SK-N-MC (cell line): ENCODE measurements at regions not wholly inside any gene's neighbourhood (a gene's known extent, or its start where the extent isn't known, plus 50 kb on each side); places are given as distances from the start of the nearest gene placed in this dataset.

Experiments
- DNase-seq: peaks from one replicate; pipeline ENCODE4 v3.0.0-alpha.2; 2011; ENCODE audit warnings: low read depth, low spot score
- H3K27ac ChIP-seq: fragments of 200-600 bp; sonication (generic); 2 replicates; pipeline ENCODE4 v1.5.1; 2016; ENCODE audit warnings: mixed run types
- H3K36me3 ChIP-seq: fragments of 200-600 bp; sonication (generic); 2 replicates; pipeline ENCODE4 v1.6.1; 2017; ENCODE audit warnings: antibody characterized with exemption, low read length, mixed read lengths; ENCODE audit not compliant: insufficient read depth
- H3K4me3 ChIP-seq: fragments of 200-600 bp; sonication (generic); 2 replicates; pipeline ENCODE4 v1.5.1; 2016
- H3K9ac ChIP-seq: fragments of 200-600 bp; sonication (generic); 2 replicates; pipeline ENCODE4 v1.8.0; 2017; ENCODE audit warnings: mixed run types, mixed read lengths; ENCODE audit not compliant: insufficient read length
- H3K9me3 ChIP-seq: fragments of 200-600 bp; sonication (generic); 2 replicates; pipeline ENCODE4 v1.6.1; 2017; ENCODE audit warnings: low read depth, mild to moderate bottlenecking, antibody characterized with exemption, low read length, moderate library complexity, mixed read lengths
- EZH2 ChIP-seq: fragments of 200-600 bp; sonication (generic); IDR thresholded peaks from one replicate; pipeline ENCODE4 v1.6.1; 2017; ENCODE audit warnings: antibody characterized with exemption
- FOXP2 ChIP-seq: optimal IDR thresholded peaks from 2 replicates; pipeline ENCODE3; 2011; ENCODE audit warnings: mild to moderate bottlenecking, moderate library complexity; ENCODE audit not compliant: insufficient read depth; ENCODE audit errors: extremely low read length, control extremely low read depth
- POLR2AphosphoS5 ChIP-seq: IDR thresholded peaks from 2 replicates; pipeline ENCODE4 v1.6.1; 2012; ENCODE audit warnings: mild to moderate bottlenecking, low read depth, low read length, borderline replicate concordance

DNA sequence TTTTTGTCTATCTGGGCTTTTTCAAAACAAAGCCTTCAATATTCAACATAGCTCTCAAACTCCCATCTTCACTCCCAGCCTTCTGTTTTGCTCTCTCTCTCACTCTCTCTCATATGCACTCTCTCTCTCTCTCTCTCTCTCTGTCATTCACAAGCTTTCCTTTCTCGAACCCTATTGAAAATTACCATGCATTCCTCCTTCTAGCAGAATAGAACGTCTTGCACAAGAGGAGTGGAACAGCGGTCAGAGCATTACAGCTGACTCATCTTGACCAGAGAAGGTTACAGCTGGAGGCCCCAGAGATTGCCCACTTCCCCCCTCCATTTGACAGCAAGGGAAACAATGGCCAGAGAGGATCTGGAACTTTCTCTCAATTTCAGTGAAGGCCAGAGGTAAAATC lies 51.0 kb upstream of the LIFR start:
- no peak for DNase-seq
- TF ChIP-seq FOXP2 (no peak), EZH2 (no peak), POLR2AphosphoS5 (no peak)

DNA sequence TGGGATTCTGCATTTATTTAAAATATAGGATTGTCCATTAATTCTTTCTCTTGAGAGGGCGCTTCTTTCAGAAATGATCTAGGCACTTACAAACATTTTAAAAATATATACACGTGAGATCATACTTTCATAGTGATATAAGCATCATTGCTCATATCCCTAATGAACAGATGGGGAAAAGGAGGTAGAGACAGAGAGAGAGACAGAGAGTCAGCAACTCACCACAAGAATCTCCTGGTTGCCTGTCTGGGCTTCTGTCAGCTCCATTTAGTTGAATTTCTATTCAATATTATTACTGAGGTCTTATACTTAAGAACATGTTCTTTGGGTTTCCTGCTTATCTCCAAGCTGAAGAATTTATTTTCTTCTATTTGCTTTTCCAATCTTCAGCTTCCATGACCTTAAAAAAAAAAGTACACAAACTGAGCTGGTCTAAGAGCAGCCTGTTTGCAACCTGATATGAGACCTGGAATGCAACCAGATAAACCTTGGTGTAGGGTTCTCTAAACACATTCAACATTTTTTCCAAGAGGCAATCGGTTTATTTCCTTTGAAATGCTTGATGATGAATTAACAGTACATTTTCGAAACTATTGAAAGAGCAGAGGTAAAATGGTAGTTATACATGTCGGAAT lies 51.6 kb upstream of the LIFR start:
- TF ChIP-seq FOXP2 (no peak), EZH2 (no peak), POLR2AphosphoS5 (no peak)
- Histone ChIP-seq H3K9ac (no peak overlapping the region), H3K27ac (no peak overlapping the region), H3K9me3 (no peaks in the 10 kb centered on the region), H3K4me3 (no peak overlapping the region), H3K36me3 (no peaks in the 10 kb centered on the region)
- DNase-seq: no peak

More for the DNA sequence above, 51.0 kb upstream of the LIFR start:
- no peaks in the 10 kb centered on the region for H3K36me3 ChIP-seq
- H3K9me3 ChIP-seq: no peaks in the 10 kb centered on the region
- H3K9ac ChIP-seq: no peak overlapping the region
- H3K4me3 ChIP-seq: no peak overlapping the region
- H3K27ac ChIP-seq: no peak overlapping the region

DNA sequence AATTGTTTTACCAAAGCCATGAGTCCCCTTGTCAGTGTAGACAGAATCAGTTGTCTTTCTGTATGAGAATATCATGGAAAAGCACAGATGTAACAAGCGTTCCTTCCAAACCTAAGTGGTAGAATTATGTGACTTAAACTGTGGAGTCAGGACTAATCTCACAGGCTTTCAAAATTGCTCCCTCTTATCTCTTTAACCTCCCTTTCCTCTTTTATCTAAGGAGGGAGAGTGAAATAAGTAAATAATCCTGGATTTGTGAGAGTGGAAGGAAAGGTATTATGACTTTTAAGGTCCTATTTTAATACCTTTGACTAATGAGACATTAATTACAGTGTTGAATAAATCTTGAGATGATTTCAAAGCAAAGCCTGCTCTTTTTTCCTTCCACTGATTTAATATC lies 52.4 kb upstream of the LIFR start:
- Histone ChIP-seq H3K9ac (no peak overlapping the region), H3K36me3 (no peaks in the 10 kb centered on the region), H3K4me3 (no peak overlapping the region), H3K9me3 (no peaks in the 10 kb centered on the region), H3K27ac (no peak overlapping the region)
- no peak for TF ChIP-seq FOXP2
- no peak for TF ChIP-seq EZH2
- TF ChIP-seq POLR2AphosphoS5: no peak
- DNase-seq: no peak

DNA sequence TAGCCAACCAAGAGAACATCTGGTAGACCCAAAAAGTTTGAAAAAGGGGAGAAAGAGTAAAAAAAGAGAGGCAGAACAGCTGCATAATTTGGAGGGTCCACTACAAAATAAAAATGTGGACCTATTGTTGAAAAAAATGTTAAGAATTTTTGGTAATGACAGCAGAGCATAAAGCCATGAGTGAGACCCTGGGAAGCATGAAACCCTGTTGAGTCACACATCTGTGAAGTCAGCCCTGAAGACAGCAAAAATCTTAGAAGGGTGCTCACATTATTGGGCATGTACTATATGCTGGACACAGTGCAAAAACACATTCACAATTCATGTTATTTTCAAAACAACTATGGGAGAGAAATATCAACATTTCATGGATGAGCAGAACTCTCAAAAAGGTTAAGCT lies 56.4 kb upstream of the LIFR start:
- Histone ChIP-seq H3K4me3 (no peak overlapping the region), H3K27ac (no peak overlapping the region), H3K36me3 (0 out of 2 replicates have a peak, but pooled peaks cover 4% of the 10 kb centered on the region), H3K9ac (no peak overlapping the region), H3K9me3 (no peaks in the 10 kb centered on the region)
- TF ChIP-seq FOXP2: no peak
- TF ChIP-seq POLR2AphosphoS5: no peak
- no peak for TF ChIP-seq EZH2
- DNase-seq: no peak

DNA sequence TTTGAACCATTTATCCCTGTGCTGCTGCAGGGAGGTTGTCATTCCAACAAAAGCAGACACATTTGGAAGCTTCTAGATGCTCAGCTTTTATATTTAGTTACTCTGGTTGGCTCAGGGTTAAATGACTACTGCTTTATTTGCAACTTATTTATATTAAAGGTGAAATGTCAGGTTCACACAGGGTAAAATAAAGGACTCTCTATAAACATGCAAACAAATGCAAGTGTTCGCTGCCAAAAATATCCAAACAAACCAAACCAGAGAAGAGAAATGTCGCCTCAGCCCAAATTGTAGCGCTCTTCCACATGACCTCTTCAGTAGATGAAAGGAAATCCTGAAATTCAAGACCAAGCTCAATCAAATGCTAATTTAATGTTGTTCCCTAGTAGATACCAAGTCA lies 57.0 kb upstream of the LIFR start:
- Histone ChIP-seq H3K9ac (no peak overlapping the region), H3K4me3 (no peak overlapping the region), H3K9me3 (no peaks in the 10 kb centered on the region), H3K27ac (no peak overlapping the region), H3K36me3 (0 out of 2 replicates have a peak, but pooled peaks cover 4% of the 10 kb centered on the region)
- TF ChIP-seq POLR2AphosphoS5 (no peak), FOXP2 (no peak), EZH2 (no peak)
- no peak for DNase-seq

DNA sequence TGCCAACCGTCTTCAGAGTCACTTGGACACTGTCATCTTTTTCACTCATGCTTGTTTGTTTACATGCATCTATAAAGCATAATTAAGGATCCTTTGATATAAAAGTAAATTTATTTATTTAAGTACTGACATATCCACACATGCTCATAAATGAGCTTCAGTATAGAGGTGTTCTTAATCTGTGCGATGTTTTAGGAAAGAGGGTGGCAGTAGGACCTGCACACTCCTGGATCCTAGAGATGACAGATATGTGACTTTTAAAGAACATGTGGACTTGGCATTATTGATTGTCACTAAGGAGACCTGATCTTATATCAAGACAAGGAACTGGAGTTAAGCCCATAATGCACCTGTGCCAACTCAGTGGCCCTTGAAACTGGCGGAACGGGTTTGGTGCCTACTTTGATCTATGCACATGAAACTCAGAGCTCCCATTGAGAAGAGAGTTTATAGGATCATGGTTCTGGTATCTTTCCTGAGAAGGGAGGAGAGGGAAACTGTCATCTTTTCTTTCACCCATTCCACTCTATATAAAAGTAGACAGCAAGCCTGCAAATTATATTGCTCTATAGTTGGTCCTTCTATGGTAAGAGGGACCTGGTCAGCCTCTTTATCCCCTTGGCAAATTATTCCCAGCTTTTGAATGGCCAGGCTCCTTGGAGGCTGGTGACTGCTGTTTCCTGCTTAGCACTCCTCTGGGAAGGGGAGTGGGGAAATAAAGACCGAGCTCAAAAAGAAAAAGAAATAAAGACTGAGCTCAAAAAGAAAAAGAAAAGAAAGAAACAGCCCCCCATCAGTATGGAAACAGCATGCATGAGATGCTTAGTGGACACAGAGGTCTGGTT lies 57.8 kb upstream of the LIFR start:
- DNase-seq: no peak

DNA sequence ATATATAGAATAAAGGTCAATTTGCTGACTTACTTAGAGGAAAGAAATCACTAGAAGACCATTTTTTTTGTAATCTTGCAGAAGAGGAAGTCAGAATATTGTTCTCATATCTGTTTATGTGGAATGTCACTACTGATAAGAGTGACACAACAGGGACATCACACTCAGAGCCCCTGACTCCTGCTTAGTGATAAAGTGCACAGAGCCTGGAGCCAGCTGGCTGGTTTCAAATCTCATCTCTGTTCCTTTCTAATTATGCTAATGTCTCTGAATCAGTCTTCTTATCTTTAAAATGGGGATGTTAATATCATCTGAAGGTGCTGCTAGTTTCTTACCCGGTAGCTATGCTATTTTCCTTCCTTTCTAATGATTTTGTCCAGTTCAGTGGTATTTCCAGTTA lies 58.6 kb upstream of the LIFR start:
- H3K9ac ChIP-seq: no peak overlapping the region
- no peak for DNase-seq
- TF ChIP-seq EZH2 (no peak), POLR2AphosphoS5 (no peak), FOXP2 (no peak)

More for the DNA sequence above, 57.8 kb upstream of the LIFR start:
- Histone ChIP-seq H3K9ac (no peak overlapping the region), H3K4me3 (no peak overlapping the region), H3K27ac (no peak overlapping the region), H3K36me3 (0 out of 2 replicates have a peak, but pooled peaks cover 4% of the 10 kb centered on the region), H3K9me3 (no peaks in the 10 kb centered on the region; the same call in 1 of the 2 replicates)
- TF ChIP-seq FOXP2: no peak
- TF ChIP-seq EZH2: no peak
- TF ChIP-seq POLR2AphosphoS5: no peak

DNA sequence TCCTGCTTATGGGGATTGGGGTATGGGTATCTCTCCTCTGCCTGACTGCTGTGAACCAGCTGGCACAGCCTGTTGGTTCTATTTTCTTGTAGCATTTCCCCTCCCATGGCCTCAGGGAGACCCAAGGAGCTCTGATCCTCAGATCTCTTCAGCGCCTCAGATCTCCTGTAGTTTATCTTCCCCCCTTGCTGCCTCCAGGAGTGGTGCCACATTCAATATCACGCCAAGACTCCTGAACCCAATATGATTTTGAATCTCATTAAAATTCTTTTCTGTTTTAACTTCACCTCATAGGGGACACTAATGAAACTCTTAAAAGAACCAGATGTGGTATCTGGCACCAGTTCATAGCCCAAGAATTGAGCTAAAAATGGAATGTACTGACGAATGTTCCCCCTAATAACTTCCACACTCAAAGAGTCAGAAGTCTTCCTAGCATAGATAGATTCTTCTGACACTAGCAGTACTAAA lies 59.6 kb upstream of the LIFR start:
- H3K36me3 ChIP-seq: 0 out of 2 replicates have a peak, but pooled peaks cover 4% of the 10 kb centered on the region
- DNase-seq: peak; percentile 53
- H3K9ac ChIP-seq: peak overlapping the region; percentile 24
- peak overlapping the region; percentile 93 for H3K27ac ChIP-seq
- H3K4me3 ChIP-seq: peak overlapping the region; percentile 64
- TF ChIP-seq POLR2AphosphoS5 (no peak), FOXP2 (no peak), EZH2 (no peak)
- no peaks in the 10 kb centered on the region; the same call in 1 of the 2 replicates for H3K9me3 ChIP-seq

More for the DNA sequence above, 58.6 kb upstream of the LIFR start:
- Histone ChIP-seq H3K36me3 (0 out of 2 replicates have a peak, but pooled peaks cover 4% of the 10 kb centered on the region), H3K4me3 (peak overlapping the region; percentile 64; the same call in 1 of the 2 replicates), H3K9me3 (no peaks in the 10 kb centered on the region; the same call in 1 of the 2 replicates), H3K27ac (peak overlapping the region; percentile 93)
